Vagina (tissue), 2 donors: ENCODE measurements at regions not wholly inside any gene's neighbourhood (a gene's known extent, or its start where the extent isn't known, plus 50 kb on each side); places are given as distances from the start of the nearest gene placed in this dataset.

Experiments
- DNase-seq, 2 donors: peaks; one replicate each; pipeline ENCODE4 v3.0.0-alpha.2; 2017; ENCODE audit errors: extremely low spot score in 2 of 2
- H3K27ac ChIP-seq: fragments of 200-600 bp; sonication (generic); one replicate; pipeline ENCODE4 v1.5.1; 2019
- H3K27me3 ChIP-seq: fragments of 200-600 bp; sonication (generic); one replicate; pipeline ENCODE4 v1.5.1; 2019
- H3K36me3 ChIP-seq, 2 donors: fragments of 200-600 bp; sonication (generic); one replicate each; pipeline ENCODE4 v1.5.1; 2017 to 2019
- H3K4me1 ChIP-seq: fragments of 200-600 bp; sonication (generic); one replicate; pipeline ENCODE4 v1.5.1; 2019
- H3K4me3 ChIP-seq, 2 donors: fragments of 200-600 bp; sonication (generic); 1 replicate in 1 of 2; 2 replicates in 1 of 2; pipeline ENCODE4 v1.5.1; 2016 to 2019
- H3K9me3 ChIP-seq: fragments of 200-600 bp; sonication (generic); one replicate; pipeline ENCODE4 v1.5.1; 2019
- POLR2A ChIP-seq, 2 donors: fragments of 450-650 bp; IDR thresholded peaks; one replicate each; pipeline ENCODE4 v1.6.1; 2017; ENCODE audit warnings: antibody characterized with exemption in 2 of 2, mild to moderate bottlenecking in 2 of 2, moderate library complexity in 2 of 2
- POLR2AphosphoS5 ChIP-seq, 2 donors: sonication (generic); formaldehyde crosslinking; IDR thresholded peaks; one replicate each; pipeline ENCODE4 v1.9.0; 2017; ENCODE audit warnings: antibody characterized with exemption in 2 of 2, mild to moderate bottlenecking in 2 of 2, low read depth in 1 of 2; ENCODE audit not compliant: insufficient read depth in 1 of 2
- intact Hi-C: fragments of 100-400 bp; cut with DNase I; formaldehyde crosslinking; loops from one replicate; pipeline ENCODE4 v1.15.1; 2023
- TF ChIP-seq, protein P1 (sequence below), 3 experiments: fragments of 450-650 bp in 2 of 3; fragments of 200-600 bp in 1 of 3; sonication (generic) in 1 of 3; IDR thresholded peaks; one replicate each; pipeline ENCODE4 v1.5.1; 2017 to 2019; ENCODE audit warnings: antibody characterized with exemption in 3 of 3, mild to moderate bottlenecking in 2 of 3, moderate library complexity in 2 of 3

DNA sequence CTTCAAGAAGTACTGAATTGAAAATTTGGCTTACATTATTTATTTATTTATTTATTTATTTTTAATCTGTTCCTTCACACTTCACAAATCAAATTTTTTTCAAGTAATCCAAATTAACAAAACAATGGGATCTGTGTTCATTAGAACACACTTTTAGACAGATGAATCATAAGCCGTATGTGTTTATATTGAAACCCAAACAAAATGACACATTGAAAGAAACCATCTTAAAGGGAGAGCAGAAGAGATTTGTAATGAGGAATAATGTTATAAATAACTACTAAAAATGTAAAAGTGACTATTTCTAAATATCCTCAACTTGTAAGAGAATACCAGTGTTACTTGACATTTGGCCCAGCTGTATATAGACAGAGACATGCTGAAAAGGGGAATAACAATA is 991.0 kb upstream of the CHAC2 start:
- intact Hi-C loops, result no loop called here
- Histone ChIP-seq H3K27ac (no peak overlapping the region), H3K4me1 (no peaks in the 10 kb centered on the region), H3K9me3 (no peaks in the 10 kb centered on the region), H3K4me3 (no peak overlapping the region), H3K27me3 (no peaks in the 10 kb centered on the region), H3K36me3 (no peaks in the 10 kb centered on the region)
- DNase-seq, result no peak
- TF ChIP-seq POLR2AphosphoS5 (IDR thresholded peaks at IDR 0.05; ENCODE audit: insufficient read depth in 1 of 2, low read depth in 1 of 2) (no peak), POLR2A (IDR thresholded peaks at IDR 0.05) (no peak)
- TF ChIP-seq, protein P1, sequence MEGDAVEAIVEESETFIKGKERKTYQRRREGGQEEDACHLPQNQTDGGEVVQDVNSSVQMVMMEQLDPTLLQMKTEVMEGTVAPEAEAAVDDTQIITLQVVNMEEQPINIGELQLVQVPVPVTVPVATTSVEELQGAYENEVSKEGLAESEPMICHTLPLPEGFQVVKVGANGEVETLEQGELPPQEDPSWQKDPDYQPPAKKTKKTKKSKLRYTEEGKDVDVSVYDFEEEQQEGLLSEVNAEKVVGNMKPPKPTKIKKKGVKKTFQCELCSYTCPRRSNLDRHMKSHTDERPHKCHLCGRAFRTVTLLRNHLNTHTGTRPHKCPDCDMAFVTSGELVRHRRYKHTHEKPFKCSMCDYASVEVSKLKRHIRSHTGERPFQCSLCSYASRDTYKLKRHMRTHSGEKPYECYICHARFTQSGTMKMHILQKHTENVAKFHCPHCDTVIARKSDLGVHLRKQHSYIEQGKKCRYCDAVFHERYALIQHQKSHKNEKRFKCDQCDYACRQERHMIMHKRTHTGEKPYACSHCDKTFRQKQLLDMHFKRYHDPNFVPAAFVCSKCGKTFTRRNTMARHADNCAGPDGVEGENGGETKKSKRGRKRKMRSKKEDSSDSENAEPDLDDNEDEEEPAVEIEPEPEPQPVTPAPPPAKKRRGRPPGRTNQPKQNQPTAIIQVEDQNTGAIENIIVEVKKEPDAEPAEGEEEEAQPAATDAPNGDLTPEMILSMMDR (IDR thresholded peaks at IDR 0.05), result no peak

GRCh38 chr2:52775674-52776073 is 991.9 kb upstream of the CHAC2 start:
- Histone ChIP-seq H3K27ac (no peak overlapping the region), H3K36me3 (no peaks in the 10 kb centered on the region), H3K9me3 (no peaks in the 10 kb centered on the region), H3K27me3 (no peaks in the 10 kb centered on the region), H3K4me1 (no peaks in the 10 kb centered on the region), H3K4me3 (no peak overlapping the region)
- DNase-seq, result no peak
- TF ChIP-seq, protein P1 (IDR thresholded peaks at IDR 0.05), result no peak
- TF ChIP-seq POLR2AphosphoS5 (IDR thresholded peaks at IDR 0.05; ENCODE audit: insufficient read depth in 1 of 2, low read depth in 1 of 2), result no peak
- no peak for TF ChIP-seq POLR2A (IDR thresholded peaks at IDR 0.05)
- intact Hi-C loops, result no loop called here

DNA sequence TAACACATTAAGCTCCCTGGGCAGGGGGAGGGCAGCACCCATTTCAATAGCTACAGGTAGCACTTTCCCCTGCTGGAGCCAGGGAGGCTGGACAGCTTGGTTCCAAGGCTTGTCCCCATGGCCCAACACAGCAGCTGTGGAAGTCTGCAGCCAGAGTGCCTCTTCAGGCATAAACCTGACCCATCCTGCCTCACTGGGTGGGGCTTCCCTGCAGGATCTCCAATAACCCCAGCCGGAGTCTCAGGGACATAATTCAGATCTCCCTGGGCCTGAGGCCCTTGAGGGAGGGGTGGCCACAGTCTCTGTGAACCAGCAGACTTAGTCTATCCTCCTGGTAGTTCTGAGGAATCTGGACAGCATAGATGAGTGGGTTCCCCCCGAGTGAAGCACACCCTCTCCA is 1001.9 kb upstream of the CHAC2 start:
- intact Hi-C loops, result no loop called here
- H3K4me3 ChIP-seq, result no peak overlapping the region
- H3K27me3 ChIP-seq, result no peaks in the 10 kb centered on the region
- TF ChIP-seq, protein P1 (IDR thresholded peaks at IDR 0.05), result no peak
- no peaks in the 10 kb centered on the region for H3K9me3 ChIP-seq
- no peaks in the 10 kb centered on the region for H3K36me3 ChIP-seq
- no peaks in the 10 kb centered on the region for H3K4me1 ChIP-seq
- no peak overlapping the region for H3K27ac ChIP-seq
- no peak for DNase-seq

DNA sequence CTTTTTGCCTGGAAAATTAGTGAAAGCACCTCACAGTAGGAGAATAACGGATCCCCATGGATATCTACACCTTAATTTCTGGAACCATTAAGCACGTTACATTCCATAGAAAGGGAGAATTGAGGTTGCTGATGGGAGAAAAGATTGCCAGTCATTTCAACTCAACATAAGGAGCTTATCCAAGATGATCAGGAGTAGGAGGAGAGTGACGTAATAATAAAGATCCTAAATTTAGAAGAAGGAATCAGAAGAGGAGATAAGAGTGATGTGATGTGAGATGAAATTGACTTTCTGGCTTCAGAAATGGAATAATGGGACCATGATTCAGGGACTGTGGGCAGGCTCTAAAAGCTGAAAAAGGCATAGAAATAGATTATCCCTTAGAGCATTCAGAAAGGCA is 1017.8 kb upstream of the CHAC2 start:
- Histone ChIP-seq H3K9me3 (peaks cover 3% of the 10 kb centered on the region), H3K27me3 (no peaks in the 10 kb centered on the region), H3K4me3 (no peak overlapping the region), H3K4me1 (no peaks in the 10 kb centered on the region), H3K27ac (no peak overlapping the region), H3K36me3 (no peaks in the 10 kb centered on the region)
- TF ChIP-seq POLR2AphosphoS5 (IDR thresholded peaks at IDR 0.05; ENCODE audit: insufficient read depth in 1 of 2, low read depth in 1 of 2) (no peak), POLR2A (IDR thresholded peaks at IDR 0.05) (no peak)
- TF ChIP-seq, protein P1 (IDR thresholded peaks at IDR 0.05), result no peak
- intact Hi-C loops, result no loop called here
- DNase-seq, result no peak

DNA sequence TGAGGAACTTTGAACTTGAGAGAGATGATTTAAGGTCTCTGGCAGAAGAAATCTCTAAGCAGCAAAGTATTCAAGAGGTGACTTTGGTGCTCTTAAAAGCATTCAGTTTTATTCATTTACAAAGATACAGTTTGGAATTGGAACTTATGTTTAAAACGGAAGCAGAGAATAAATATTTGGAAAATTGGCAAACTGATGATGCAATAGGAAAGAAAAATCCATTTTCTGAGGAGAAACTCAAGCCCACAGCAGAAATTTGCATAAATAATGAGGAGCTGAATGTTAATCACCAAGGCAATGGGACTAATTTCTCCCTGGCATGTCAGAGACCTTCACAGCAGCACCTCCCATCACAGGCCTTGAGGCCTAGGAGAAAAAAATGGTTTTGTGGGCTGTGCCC is 1022.5 kb upstream of the CHAC2 start:
- intact Hi-C loops, result no loop called here
- Histone ChIP-seq H3K27me3 (no peaks in the 10 kb centered on the region), H3K4me1 (no peaks in the 10 kb centered on the region), H3K4me3 (no peak overlapping the region), H3K9me3 (peaks cover 3% of the 10 kb centered on the region), H3K27ac (no peak overlapping the region), H3K36me3 (no peaks in the 10 kb centered on the region)
- no peak for DNase-seq
- no peak for TF ChIP-seq POLR2A (IDR thresholded peaks at IDR 0.05)
- TF ChIP-seq, protein P1 (IDR thresholded peaks at IDR 0.05), result no peak
- TF ChIP-seq POLR2AphosphoS5 (IDR thresholded peaks at IDR 0.05; ENCODE audit: insufficient read depth in 1 of 2, low read depth in 1 of 2), result no peak
